ENCODE measurements at regions not wholly inside any gene's neighbourhood (a gene's known extent, or its start where the extent isn't known, plus 50 kb on each side); places are given as distances from the start of the nearest gene placed in this dataset.
A peak's percentile ranks its signal among the peaks of the same experiment; 100 is the strongest.

DNA sequence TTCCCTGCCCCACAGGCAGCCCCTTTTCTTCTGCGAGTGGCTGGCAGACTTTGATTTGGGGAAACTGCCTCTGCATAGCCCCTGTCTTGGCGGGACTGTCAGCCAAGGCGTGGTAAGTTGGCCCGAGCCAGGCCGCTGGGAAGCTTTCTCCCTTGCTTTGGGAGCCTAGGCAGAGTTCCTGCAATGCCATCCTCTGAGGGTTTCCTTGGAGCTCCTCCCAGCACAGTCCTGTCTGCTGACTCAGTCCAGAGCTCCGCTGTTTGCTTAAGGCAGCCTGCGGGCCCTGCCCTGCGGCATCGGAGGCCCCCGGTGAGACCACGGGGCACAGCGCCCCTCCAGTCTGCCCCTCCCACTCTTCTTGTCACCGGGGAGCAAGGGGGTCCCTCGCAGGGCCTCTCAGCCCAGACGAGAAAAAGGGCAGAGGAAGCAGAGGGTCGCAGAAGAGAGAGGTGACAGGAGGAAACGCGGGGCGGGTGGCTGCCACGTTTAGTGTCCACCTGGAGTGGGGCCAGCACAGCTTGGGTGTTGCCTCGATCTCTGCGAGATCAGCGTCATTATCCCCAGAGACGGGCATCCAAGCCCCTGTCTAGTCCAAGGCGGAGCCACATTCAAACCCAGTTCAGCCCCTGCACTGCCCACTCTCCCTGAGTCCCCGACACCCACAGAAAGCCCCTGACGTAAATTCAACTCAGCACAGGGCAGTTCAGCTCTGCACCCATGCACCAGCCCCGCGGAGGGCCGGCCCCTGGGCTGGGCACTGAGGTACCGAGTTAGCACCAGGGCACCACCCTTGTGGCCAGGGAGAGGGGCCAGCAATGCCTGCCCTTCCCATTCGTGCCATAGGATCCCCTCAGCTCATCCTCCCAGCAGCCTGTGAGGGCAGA is 59.0 kb upstream of the CHST15 start:
- intact Hi-C loops (cut with DNase I; ENCODE audit: low total_unique reads) (loop anchor here (1.0 to 5.0 kb wide), 3 partner anchors 60 to 235 kb away; no protein-coding TSS in a partner anchor), in situ Hi-C loops (cut with MboI; ENCODE audit: low sequenced_read_pairs in 4 of 4) (loop anchor here in 1 of 4 donors (10.0 kb wide), 1 partner anchor 48 kb away; no protein-coding TSS in a partner anchor)
- peaks cover 44 to 53% of the 10 kb centered on the region in 2 donors for H3K4me1 ChIP-seq
- TF ChIP-seq POLR2A (IDR thresholded peaks at IDR 0.05) = peak in 1 of 2 donors; percentile 10
- TF ChIP-seq, protein P1, sequence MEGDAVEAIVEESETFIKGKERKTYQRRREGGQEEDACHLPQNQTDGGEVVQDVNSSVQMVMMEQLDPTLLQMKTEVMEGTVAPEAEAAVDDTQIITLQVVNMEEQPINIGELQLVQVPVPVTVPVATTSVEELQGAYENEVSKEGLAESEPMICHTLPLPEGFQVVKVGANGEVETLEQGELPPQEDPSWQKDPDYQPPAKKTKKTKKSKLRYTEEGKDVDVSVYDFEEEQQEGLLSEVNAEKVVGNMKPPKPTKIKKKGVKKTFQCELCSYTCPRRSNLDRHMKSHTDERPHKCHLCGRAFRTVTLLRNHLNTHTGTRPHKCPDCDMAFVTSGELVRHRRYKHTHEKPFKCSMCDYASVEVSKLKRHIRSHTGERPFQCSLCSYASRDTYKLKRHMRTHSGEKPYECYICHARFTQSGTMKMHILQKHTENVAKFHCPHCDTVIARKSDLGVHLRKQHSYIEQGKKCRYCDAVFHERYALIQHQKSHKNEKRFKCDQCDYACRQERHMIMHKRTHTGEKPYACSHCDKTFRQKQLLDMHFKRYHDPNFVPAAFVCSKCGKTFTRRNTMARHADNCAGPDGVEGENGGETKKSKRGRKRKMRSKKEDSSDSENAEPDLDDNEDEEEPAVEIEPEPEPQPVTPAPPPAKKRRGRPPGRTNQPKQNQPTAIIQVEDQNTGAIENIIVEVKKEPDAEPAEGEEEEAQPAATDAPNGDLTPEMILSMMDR (IDR thresholded peaks at IDR 0.05 in 4 of 5, conservative IDR thresholded peaks at IDR 0.05 in 1 of 5) = no peak
- no peaks in the 10 kb centered on the region for H3K9me3 ChIP-seq
- no peaks in the 10 kb centered on the region for H3K36me3 ChIP-seq
- DNase-seq = peak; percentile 74 to 77
- H3K27ac ChIP-seq = peak overlapping the region; percentile 73 to 82 (median 74)
- H3K27me3 ChIP-seq = no peaks in the 10 kb centered on the region
- ATAC-seq = peak; percentile 81 to 86
- H3K4me3 ChIP-seq = peak overlapping the region in 2 of 4 donors; percentile 4 to 16

DNA sequence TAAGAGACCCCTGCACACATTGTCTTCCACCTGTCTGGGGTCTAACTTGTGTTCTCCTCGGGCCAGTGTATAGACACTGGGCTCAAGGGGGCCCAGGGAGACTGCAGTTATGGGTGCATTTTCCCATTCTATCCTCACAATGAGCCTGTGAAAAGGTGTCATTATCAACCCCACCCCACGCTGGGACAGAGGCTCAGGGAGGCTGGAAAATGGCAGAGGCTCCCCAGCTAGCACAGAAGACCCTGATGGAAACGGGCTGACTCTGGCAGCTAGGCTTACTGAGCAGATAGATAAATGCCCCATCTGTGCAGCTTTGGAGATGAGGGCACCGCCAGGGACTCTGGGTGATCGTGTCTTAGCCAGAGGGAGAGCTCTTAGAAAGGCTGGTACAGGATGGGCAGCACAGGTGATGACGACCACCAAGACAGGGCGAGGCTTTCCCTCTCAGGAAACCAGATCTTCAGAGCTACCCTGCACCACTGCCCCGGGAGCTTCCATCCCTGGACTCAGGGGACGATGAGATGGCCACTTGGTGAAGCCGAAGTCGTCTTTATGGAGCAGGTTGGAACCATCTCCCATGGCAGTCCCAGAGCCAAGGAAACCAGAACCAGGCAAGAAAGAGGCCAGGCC is 58.2 kb upstream of the CHST15 start:
- in situ Hi-C loops (cut with MboI; ENCODE audit: low sequenced_read_pairs in 4 of 4) = loop anchor here in 1 of 4 donors (10.0 kb wide), 1 partner anchor 47 kb away; no protein-coding TSS in a partner anchor
- Histone ChIP-seq H3K27ac (peak overlapping the region; percentile 73 to 82 (median 74)), H3K4me1 (peaks cover 36 to 45% of the 10 kb centered on the region in 2 donors), H3K36me3 (no peaks in the 10 kb centered on the region), H3K9me3 (no peaks in the 10 kb centered on the region), H3K27me3 (no peaks in the 10 kb centered on the region), H3K4me3 (no peak overlapping the region)
- TF ChIP-seq POLR2A (IDR thresholded peaks at IDR 0.05) = no peak
- intact Hi-C loops (cut with DNase I; ENCODE audit: low total_unique reads) = loop anchor here (5.0 kb wide), 2 partner anchors 154 to 236 kb away; no protein-coding TSS in a partner anchor
- no peak for DNase-seq
- no peak for ATAC-seq

GRCh38 chr10:124150807-124151417 is 57.5 kb upstream of the CHST15 start:
- DNase-seq (peak; percentile 40 to 52), ATAC-seq (peak in 1 of 2 donors; percentile 64)
- H3K27ac ChIP-seq = peak overlapping the region in 1 of 4 donors; percentile 82
- no peak overlapping the region for H3K4me3 ChIP-seq
- in situ Hi-C loops (cut with MboI; ENCODE audit: low sequenced_read_pairs in 4 of 4) (loop anchor here in 1 of 4 donors (10.0 kb wide), 1 partner anchor 46 kb away; no protein-coding TSS in a partner anchor), intact Hi-C loops (cut with DNase I; ENCODE audit: low total_unique reads) (loop anchor here (5.0 kb wide), 2 partner anchors 154 to 236 kb away; no protein-coding TSS in a partner anchor)
- no peaks in the 10 kb centered on the region for H3K27me3 ChIP-seq
- no peaks in the 10 kb centered on the region for H3K9me3 ChIP-seq
- TF ChIP-seq, protein P1 (IDR thresholded peaks at IDR 0.05 in 4 of 5, conservative IDR thresholded peaks at IDR 0.05 in 1 of 5) = no peak
- TF ChIP-seq POLR2A (IDR thresholded peaks at IDR 0.05) = no peak
- H3K36me3 ChIP-seq = no peaks in the 10 kb centered on the region
- peaks cover 30 to 38% of the 10 kb centered on the region in 2 donors for H3K4me1 ChIP-seq

DNA sequence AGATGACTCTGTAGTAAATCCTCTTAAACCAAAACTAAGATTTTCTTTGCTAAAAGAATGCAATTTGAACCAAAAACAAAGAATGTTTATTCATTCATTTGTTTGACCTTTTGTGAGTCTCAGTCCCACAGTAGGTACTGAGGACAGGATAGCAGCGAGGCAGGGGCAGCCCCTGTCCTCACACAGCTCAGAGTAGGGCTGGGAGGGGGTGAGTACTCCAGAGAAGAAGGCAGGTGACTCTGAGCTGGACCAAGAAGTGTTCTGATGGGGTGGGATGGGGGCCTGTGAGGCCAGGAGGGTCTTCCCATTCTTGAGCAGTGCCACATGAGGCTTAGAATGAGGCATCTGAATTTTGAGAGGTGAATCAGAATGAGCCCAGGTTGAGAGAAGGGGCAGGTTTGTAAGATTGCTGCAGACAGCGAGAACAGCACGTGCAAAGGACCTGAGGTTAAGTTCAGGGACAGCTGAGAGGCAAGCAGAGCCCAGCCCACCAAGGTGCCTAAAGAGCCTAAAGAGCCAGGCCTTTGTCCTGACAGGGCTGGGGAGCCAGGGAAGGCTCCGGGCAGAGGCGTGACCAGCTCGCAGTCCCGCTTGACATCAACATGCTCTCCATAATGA is 56.9 kb upstream of the CHST15 start:
- in situ Hi-C loops (cut with MboI; ENCODE audit: low sequenced_read_pairs in 4 of 4) = loop anchor here in 1 of 4 donors (10.0 kb wide), 1 partner anchor 45 kb away; no protein-coding TSS in a partner anchor
- H3K4me1 ChIP-seq = peaks cover 26 to 34% of the 10 kb centered on the region in 2 donors
- no peaks in the 10 kb centered on the region for H3K36me3 ChIP-seq
- no peak for ATAC-seq
- intact Hi-C loops (cut with DNase I; ENCODE audit: low total_unique reads) = loop anchor here (5.0 kb wide), 2 partner anchors 153 to 237 kb away; no protein-coding TSS in a partner anchor
- no peak overlapping the region for H3K4me3 ChIP-seq
- TF ChIP-seq, protein P1 (IDR thresholded peaks at IDR 0.05 in 4 of 5, conservative IDR thresholded peaks at IDR 0.05 in 1 of 5) = no peak
- no peak for TF ChIP-seq POLR2A (IDR thresholded peaks at IDR 0.05)
- H3K27me3 ChIP-seq = no peaks in the 10 kb centered on the region
- H3K9me3 ChIP-seq = no peaks in the 10 kb centered on the region
- DNase-seq = peak in 1 of 2 donors; percentile 5
- H3K27ac ChIP-seq = peak overlapping the region in 1 of 4 donors; percentile 29

All from gastrocnemius medialis (tissue), 4 donors.